ENCODE measurements at regions not wholly inside any gene's neighbourhood (a gene's known extent, or its start where the extent isn't known, plus 50 kb on each side); places are given as distances from the start of the nearest gene placed in this dataset.

GRCh38 chr15:61762676-61763075 is 297.6 kb downstream of the VPS13C start:
- DNase-seq = no peak
- no peak overlapping the region for H4K5ac ChIP-seq (ENCODE audit: low read depth, low read length)
- ChIA-PET POLR2A (ENCODE audit: unreplicated experiment) (no interaction called here), CTCF (no interaction called here)
- no peak overlapping the region for H3K18ac ChIP-seq (ENCODE audit: low read depth, low read length)
- H4K8ac ChIP-seq (ENCODE audit: low read depth in 2 of 2, low read length in 2 of 2) = no peak overlapping the region
- H2BK120ac ChIP-seq (ENCODE audit: low read depth, low read length) = no peak overlapping the region
- no peak overlapping the region for H2AK5ac ChIP-seq (ENCODE audit: low read depth, low read length)
- no peaks in the 10 kb centered on the region for H4K20me1 ChIP-seq (ENCODE audit: insufficient read depth, low read length)
- BruUV-seq (replicated peaks) = no TSS peak
- no peak overlapping the region for H3K9ac ChIP-seq (ENCODE audit: low read depth, low read length)
- no peaks in the 10 kb centered on the region for H3K36me3 ChIP-seq (ENCODE audit: control insufficient read depth, insufficient read depth, low read length)
- TF ChIP-seq MAFK (IDR thresholded peaks at IDR 0.05; ENCODE audit: low read depth, low read length) = no peak
- TF ChIP-seq USF2 (IDR thresholded peaks at IDR 0.05; ENCODE audit: low read depth, low read length) = no peak
- no peak for TF ChIP-seq MXI1 (IDR thresholded peaks at IDR 0.05; ENCODE audit: borderline replicate concordance, low read depth, low read length)
- TF ChIP-seq POLR2A (IDR thresholded peaks at IDR 0.05; ENCODE audit: low read depth, low read length) = no peak
- no peak for TF ChIP-seq RAD21 (IDR thresholded peaks at IDR 0.05; ENCODE audit: low read length)
- H2BK15ac ChIP-seq (ENCODE audit: low read depth, low read length) = no peak overlapping the region
- no CpG with 5 or more reads among the region's 3 CpGs for WGBS, 2 experiments (ENCODE audit: extremely low coverage in 2 of 2, insufficient read length in 1 of 2)
- H3K9me3 ChIP-seq (ENCODE audit: control insufficient read depth, insufficient read depth, low read length) = no peaks in the 10 kb centered on the region
- ATAC-seq (ENCODE audit: low read depth) = no peak
- no peak overlapping the region for H3K14ac ChIP-seq (replicated peaks; ENCODE audit: low read depth, low read length)
- H4K91ac ChIP-seq (ENCODE audit: insufficient read depth, low read depth, low read length) = no peak overlapping the region
- no peak overlapping the region for H2AFZ ChIP-seq (replicated peaks; ENCODE audit: low read length, poor library complexity)
- intact Hi-C loops (cut with micrococcal nuclease) (no loop called here), in situ Hi-C loops (cut with MboI; ENCODE audit: low sequenced_read_pairs) (no loop called here), dilution Hi-C loops (cut with HindIII; ENCODE audit: low sequenced_read_pairs, unreplicated experiment) (no loop called here)
- H3K23ac ChIP-seq (ENCODE audit: low read depth, low read length) = no peak overlapping the region
- no peak overlapping the region for H3K27ac ChIP-seq (ENCODE audit: insufficient read depth, low read length)
- no peak overlapping the region for H3K4me2 ChIP-seq (ENCODE audit: low read depth, low read length)
- H3K4ac ChIP-seq (ENCODE audit: low read depth, low read length) = no peak overlapping the region
- H3K4me3 ChIP-seq (ENCODE audit: insufficient read depth, low read depth, low read length) = no peak overlapping the region
- no peak overlapping the region for H2BK20ac ChIP-seq (ENCODE audit: low read depth, low read length)
- no peaks in the 10 kb centered on the region for H3K9me1 ChIP-seq (ENCODE audit: insufficient read depth, low read length)
- no peak overlapping the region for H2AK9ac ChIP-seq (replicated peaks; ENCODE audit: low read depth, low read length, poor library complexity)
- no peaks in the 10 kb centered on the region for H3K4me1 ChIP-seq (ENCODE audit: control insufficient read depth, insufficient read depth, low read length)
- no peak overlapping the region for H2BK5ac ChIP-seq (ENCODE audit: low read depth, low read length, poor library complexity, severe bottlenecking)
- no peak overlapping the region for H3K56ac ChIP-seq (ENCODE audit: extremely low read depth, insufficient read depth, low read length)
- no peaks in the 10 kb centered on the region for H3K79me1 ChIP-seq (ENCODE audit: low read depth in 1 of 2, low read length in 2 of 2)
- no peaks in the 10 kb centered on the region for H3K27me3 ChIP-seq (ENCODE audit: control insufficient read depth, insufficient read depth, low read length)
